ENCODE measurements at regions not wholly inside any gene's neighbourhood (a gene's known extent, or its start where the extent isn't known, plus 50 kb on each side); places are given as distances from the start of the nearest gene placed in this dataset.

DNA sequence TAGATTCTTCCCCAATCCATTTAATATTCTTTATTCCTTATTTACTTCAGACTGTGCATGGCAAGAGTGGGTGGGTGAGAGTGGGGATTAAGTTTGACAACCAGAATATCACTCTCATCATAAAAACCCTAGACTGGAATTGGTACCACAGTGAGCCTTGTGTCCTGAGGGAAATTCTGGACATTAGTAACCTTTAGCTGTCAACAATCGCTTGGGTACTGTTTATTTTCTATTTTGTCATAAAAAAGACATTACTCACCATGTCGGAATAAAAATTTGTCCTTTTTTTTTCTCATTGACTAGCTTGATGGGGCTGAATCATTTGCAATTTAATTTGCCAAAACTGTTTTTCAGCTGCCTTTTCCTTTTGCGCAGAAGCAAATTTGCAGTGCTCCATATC is 176.1 kb upstream of the SEMA3C start:
- H3K36me3 ChIP-seq (ENCODE audit: control insufficient read depth, insufficient read depth, low read length) = no peaks in the 10 kb centered on the region
- no peak for DNase-seq (ENCODE audit: low read depth in 2 of 2)
- H3K9me3 ChIP-seq (ENCODE audit: control insufficient read depth, insufficient read depth, low read depth, low read length) = no peaks in the 10 kb centered on the region
- no peaks in the 10 kb centered on the region for H3K4me1 ChIP-seq (ENCODE audit: control insufficient read depth, extremely low read depth, insufficient read depth, low read length)
- H3K27ac ChIP-seq (ENCODE audit: insufficient read depth, low read length) = no peak overlapping the region
- no peak overlapping the region for H3K4me2 ChIP-seq (ENCODE audit: extremely low read depth, insufficient read depth, low read length)
- H4K20me1 ChIP-seq (ENCODE audit: control insufficient read depth, extremely low read depth, insufficient read depth, low read length) = no peaks in the 10 kb centered on the region
- H2AFZ ChIP-seq (ENCODE audit: low read length) = no peak overlapping the region
- TF ChIP-seq, protein P1, sequence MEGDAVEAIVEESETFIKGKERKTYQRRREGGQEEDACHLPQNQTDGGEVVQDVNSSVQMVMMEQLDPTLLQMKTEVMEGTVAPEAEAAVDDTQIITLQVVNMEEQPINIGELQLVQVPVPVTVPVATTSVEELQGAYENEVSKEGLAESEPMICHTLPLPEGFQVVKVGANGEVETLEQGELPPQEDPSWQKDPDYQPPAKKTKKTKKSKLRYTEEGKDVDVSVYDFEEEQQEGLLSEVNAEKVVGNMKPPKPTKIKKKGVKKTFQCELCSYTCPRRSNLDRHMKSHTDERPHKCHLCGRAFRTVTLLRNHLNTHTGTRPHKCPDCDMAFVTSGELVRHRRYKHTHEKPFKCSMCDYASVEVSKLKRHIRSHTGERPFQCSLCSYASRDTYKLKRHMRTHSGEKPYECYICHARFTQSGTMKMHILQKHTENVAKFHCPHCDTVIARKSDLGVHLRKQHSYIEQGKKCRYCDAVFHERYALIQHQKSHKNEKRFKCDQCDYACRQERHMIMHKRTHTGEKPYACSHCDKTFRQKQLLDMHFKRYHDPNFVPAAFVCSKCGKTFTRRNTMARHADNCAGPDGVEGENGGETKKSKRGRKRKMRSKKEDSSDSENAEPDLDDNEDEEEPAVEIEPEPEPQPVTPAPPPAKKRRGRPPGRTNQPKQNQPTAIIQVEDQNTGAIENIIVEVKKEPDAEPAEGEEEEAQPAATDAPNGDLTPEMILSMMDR (conservative IDR thresholded peaks at IDR 0.05 in 1 of 2, IDR thresholded peaks at IDR 0.05 in 1 of 2; ENCODE audit: low read depth in 1 of 2, low read length in 2 of 2) = no peak
- no peak for TF ChIP-seq EZH2 (IDR thresholded peaks at IDR 0.05; ENCODE audit: low read length, missing control alignments)
- H3K27me3 ChIP-seq (ENCODE audit: control insufficient read depth, insufficient read depth, low read length) = no peaks in the 10 kb centered on the region
- H3K9ac ChIP-seq (ENCODE audit: insufficient read depth, low read length) = no peak overlapping the region
- H3K4me3 ChIP-seq (replicated peaks in 1 of 4; ENCODE audit: control extremely low read depth in 1 of 4, insufficient read depth in 1 of 4, low read depth in 3 of 4, low read length in 4 of 4) = no peak overlapping the region
- no peaks in the 10 kb centered on the region for H3K79me2 ChIP-seq (ENCODE audit: control insufficient read depth, insufficient read depth, low read length)

DNA sequence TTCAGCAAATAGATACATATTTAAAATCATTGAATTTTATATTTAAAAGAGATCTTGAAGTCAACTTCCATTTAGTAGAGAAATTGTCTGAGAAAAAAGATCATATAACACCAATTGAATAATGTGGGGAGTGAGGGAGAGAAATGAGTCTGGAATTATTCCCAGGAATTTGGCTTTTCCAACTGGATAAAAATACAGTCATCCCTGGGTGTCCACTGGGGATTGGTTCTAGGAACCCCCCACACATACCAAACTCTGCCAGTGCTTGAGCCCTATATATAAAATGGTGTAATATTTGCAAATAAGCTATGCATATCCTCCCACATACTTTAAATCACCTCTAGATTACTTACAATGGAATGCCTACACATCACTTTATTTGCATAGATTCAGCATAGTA is 162.8 kb upstream of the SEMA3C start:
- Histone ChIP-seq H3K27ac (ENCODE audit: insufficient read depth, low read length) (no peak overlapping the region), H4K20me1 (ENCODE audit: control insufficient read depth, extremely low read depth, insufficient read depth, low read length) (no peaks in the 10 kb centered on the region), H3K79me2 (ENCODE audit: control insufficient read depth, insufficient read depth, low read length) (no peaks in the 10 kb centered on the region), H3K9ac (ENCODE audit: insufficient read depth, low read length) (no peak overlapping the region), H3K4me3 (replicated peaks in 1 of 4; ENCODE audit: control extremely low read depth in 1 of 4, insufficient read depth in 1 of 4, low read depth in 3 of 4, low read length in 4 of 4) (no peak overlapping the region), H3K4me2 (ENCODE audit: extremely low read depth, insufficient read depth, low read length) (no peak overlapping the region), H2AFZ (ENCODE audit: low read length) (no peak overlapping the region), H3K9me3 (ENCODE audit: control insufficient read depth, insufficient read depth, low read depth, low read length) (no peaks in the 10 kb centered on the region), H3K4me1 (ENCODE audit: control insufficient read depth, extremely low read depth, insufficient read depth, low read length) (no peaks in the 10 kb centered on the region), H3K36me3 (ENCODE audit: control insufficient read depth, insufficient read depth, low read length) (no peaks in the 10 kb centered on the region), H3K27me3 (ENCODE audit: control insufficient read depth, insufficient read depth, low read length) (no peaks in the 10 kb centered on the region)
- TF ChIP-seq, protein P1 (conservative IDR thresholded peaks at IDR 0.05 in 1 of 2, IDR thresholded peaks at IDR 0.05 in 1 of 2; ENCODE audit: low read depth in 1 of 2, low read length in 2 of 2) = no peak
- TF ChIP-seq EZH2 (IDR thresholded peaks at IDR 0.05; ENCODE audit: low read length, missing control alignments) = no peak
- peak in 1 of 2 donors; percentile 30 for DNase-seq (ENCODE audit: low read depth in 2 of 2)

DNA sequence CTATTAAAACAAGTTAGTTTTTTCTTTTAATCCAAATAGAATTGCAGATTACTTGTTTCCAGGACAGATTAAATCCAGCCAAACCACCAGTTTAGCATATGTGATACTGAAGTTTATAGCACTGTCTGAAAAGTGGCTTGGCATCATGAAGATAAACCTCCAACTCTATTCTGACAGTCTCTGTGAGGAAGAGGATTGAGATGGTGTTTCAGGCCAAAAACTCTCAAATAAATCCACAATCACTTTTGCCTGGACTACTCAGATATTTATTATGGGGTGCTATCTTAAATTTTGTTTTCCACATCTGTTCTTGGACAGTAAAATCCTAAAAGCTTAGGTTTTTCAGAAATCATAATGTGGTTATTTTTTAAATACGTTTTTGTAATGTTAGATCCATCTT is 161.7 kb upstream of the SEMA3C start:
- Histone ChIP-seq H3K9me3 (ENCODE audit: control insufficient read depth, insufficient read depth, low read depth, low read length) (no peaks in the 10 kb centered on the region), H3K27me3 (ENCODE audit: control insufficient read depth, insufficient read depth, low read length) (no peaks in the 10 kb centered on the region), H3K27ac (ENCODE audit: insufficient read depth, low read length) (no peak overlapping the region), H2AFZ (ENCODE audit: low read length) (no peak overlapping the region), H3K36me3 (ENCODE audit: control insufficient read depth, insufficient read depth, low read length) (no peaks in the 10 kb centered on the region), H3K9ac (ENCODE audit: insufficient read depth, low read length) (no peak overlapping the region), H3K4me3 (replicated peaks in 1 of 4; ENCODE audit: control extremely low read depth in 1 of 4, insufficient read depth in 1 of 4, low read depth in 3 of 4, low read length in 4 of 4) (no peak overlapping the region), H4K20me1 (ENCODE audit: control insufficient read depth, extremely low read depth, insufficient read depth, low read length) (no peaks in the 10 kb centered on the region), H3K4me1 (ENCODE audit: control insufficient read depth, extremely low read depth, insufficient read depth, low read length) (no peaks in the 10 kb centered on the region), H3K4me2 (ENCODE audit: extremely low read depth, insufficient read depth, low read length) (no peak overlapping the region), H3K79me2 (ENCODE audit: control insufficient read depth, insufficient read depth, low read length) (no peaks in the 10 kb centered on the region)
- DNase-seq (ENCODE audit: low read depth in 2 of 2) = no peak
- TF ChIP-seq, protein P1 (conservative IDR thresholded peaks at IDR 0.05 in 1 of 2, IDR thresholded peaks at IDR 0.05 in 1 of 2; ENCODE audit: low read depth in 1 of 2, low read length in 2 of 2) = no peak

Measured in fibroblast of lung (primary cell).